HepG2 (cell line): ENCODE measurements at regions not wholly inside any gene's neighbourhood (a gene's known extent, or its start where the extent isn't known, plus 50 kb on each side); places are given as distances from the start of the nearest gene placed in this dataset.

Experiments
- EED ChIP-seq: sonication (generic); formaldehyde crosslinking; IDR thresholded peaks from 2 replicates; pipeline ENCODE4 v1.5.0; 2020; ENCODE audit warnings: mild to moderate bottlenecking, missing genetic modification reagents
- IRX3 ChIP-seq: sonication (generic); formaldehyde crosslinking; IDR thresholded peaks from 2 replicates; pipeline ENCODE4 v1.8.1; 2023; ENCODE audit warnings: mild to moderate bottlenecking, low read depth, missing genetic modification reagents, borderline replicate concordance
- PCBP1 ChIP-seq: fragments of 200-400 bp; formaldehyde crosslinking; IDR thresholded peaks from 2 replicates; pipeline ENCODE4 v1.6.1; 2017; ENCODE audit warnings: mild to moderate bottlenecking, low read depth, low read length, borderline replicate concordance
- SRSF4 ChIP-seq: fragments of 200-400 bp; formaldehyde crosslinking; IDR thresholded peaks from one replicate; pipeline ENCODE4 v1.6.1; 2018; ENCODE audit warnings: mild to moderate bottlenecking, low read depth, low read length, moderate library complexity; ENCODE audit not compliant: poor library complexity, severe bottlenecking
- STAT5B ChIP-seq: sonication (generic); formaldehyde crosslinking; IDR thresholded peaks from 2 replicates; pipeline ENCODE4 v1.4.0; 2020; ENCODE audit warnings: missing genetic modification reagents
- TRIM24 ChIP-seq: sonication (generic); formaldehyde crosslinking; IDR thresholded peaks from 2 replicates; pipeline ENCODE4 v1.8.0; 2022; ENCODE audit warnings: mild to moderate bottlenecking, missing genetic modification reagents
- ZNF274 ChIP-seq: sonication (generic); formaldehyde crosslinking; IDR thresholded peaks from 2 replicates; pipeline ENCODE4 v1.5.1; 2020; ENCODE audit warnings: mild to moderate bottlenecking, missing genetic modification reagents
- ZNF3 ChIP-seq: IDR thresholded peaks from 2 replicates; pipeline ENCODE4 v1.7.0; 2017; ENCODE audit warnings: inconsistent platforms
- ZNF333 ChIP-seq: sonication (generic); formaldehyde crosslinking; IDR thresholded peaks from 2 replicates; pipeline ENCODE4 v1.4.0; 2020; ENCODE audit warnings: mild to moderate bottlenecking, missing genetic modification reagents, borderline replicate concordance
- ZNF451 ChIP-seq: sonication (generic); formaldehyde crosslinking; IDR thresholded peaks from 2 replicates; pipeline ENCODE4 v1.5.0; 2020; ENCODE audit warnings: mild to moderate bottlenecking, missing genetic modification reagents
- ZNF558 ChIP-seq: sonication (generic); formaldehyde crosslinking; IDR thresholded peaks from 2 replicates; pipeline ENCODE4 v1.9.0; 2022; ENCODE audit warnings: mild to moderate bottlenecking, missing genetic modification reagents, borderline replicate concordance
- ZNF713 ChIP-seq: sonication (generic); formaldehyde crosslinking; IDR thresholded peaks from 2 replicates; pipeline ENCODE4 v1.4.0; 2020; ENCODE audit warnings: mild to moderate bottlenecking, missing genetic modification reagents
- ZSCAN20 ChIP-seq: sonication (generic); formaldehyde crosslinking; IDR thresholded peaks from 2 replicates; pipeline ENCODE4 v1.4.0; 2020; ENCODE audit warnings: missing genetic modification reagents, mild to moderate bottlenecking, borderline replicate concordance
- ZSCAN9 ChIP-seq: IDR thresholded peaks from 2 replicates; pipeline ENCODE4 v1.6.1; 2016; ENCODE audit warnings: borderline replicate concordance
- TF ChIP-seq, protein P1 (sequence below): sonication (generic); formaldehyde crosslinking; IDR thresholded peaks from 2 replicates; pipeline ENCODE4 v1.4.0; 2020; ENCODE audit warnings: low read depth, mild to moderate bottlenecking, missing genetic modification reagents
- TF ChIP-seq, protein P2 (sequence below): sonication (generic); formaldehyde crosslinking; IDR thresholded peaks from 2 replicates; pipeline ENCODE4 v1.4.0; 2020; ENCODE audit warnings: missing genetic modification reagents
- TF ChIP-seq, protein P3 (sequence below): sonication (generic); formaldehyde crosslinking; IDR thresholded peaks from 2 replicates; pipeline ENCODE4 v1.4.0; 2020; ENCODE audit warnings: missing genetic modification reagents
- TF ChIP-seq, protein P4 (sequence below), 2 experiments: sonication (generic) in 1 of 2; formaldehyde crosslinking in 1 of 2; IDR thresholded peaks; 2 replicates each; pipeline versions ENCODE4 v1.6.1 to v1.9.0; 2014 to 2022; ENCODE audit warnings: antibody characterized with exemption in 1 of 2, borderline replicate concordance in 1 of 2, inconsistent platforms in 1 of 2, low read depth in 1 of 2, missing genetic modification reagents in 1 of 2

DNA sequence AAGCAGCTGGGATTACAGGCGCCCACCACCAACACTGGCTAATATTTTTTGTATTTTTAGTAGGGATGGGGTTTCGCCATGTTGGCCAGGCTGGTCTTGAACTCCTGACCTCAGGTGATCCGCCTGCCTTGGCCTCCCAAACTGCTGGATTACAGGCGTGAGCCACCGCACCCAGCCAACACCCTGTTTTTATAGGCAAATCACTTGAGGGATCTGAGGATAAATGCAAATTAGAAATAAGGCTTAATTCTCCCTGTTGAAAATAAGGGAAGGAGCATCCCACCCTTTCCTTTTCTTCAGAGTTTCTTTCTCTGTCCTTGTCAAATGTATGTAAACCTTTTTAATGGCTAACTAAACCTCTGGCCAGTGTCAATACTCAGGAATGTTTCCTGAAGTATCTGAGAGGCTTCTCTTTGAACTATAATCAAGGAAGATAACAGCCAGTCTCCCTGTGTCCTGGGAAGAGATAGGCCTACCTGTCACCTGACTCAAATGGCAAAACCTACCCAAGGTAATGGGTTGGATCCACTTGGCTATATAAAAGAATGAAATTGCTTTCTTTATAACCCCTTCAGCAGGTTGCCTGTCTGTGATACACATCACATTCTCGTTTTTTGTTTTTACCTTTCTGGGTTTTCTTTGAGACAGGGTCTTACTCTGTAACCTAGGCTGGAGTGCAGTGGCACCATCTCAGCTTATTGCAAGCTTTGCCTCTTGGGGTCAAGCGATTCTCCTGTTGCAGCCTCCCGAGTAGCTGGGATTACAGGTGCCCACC is 64.5 kb upstream of the TNFAIP3 start (continued):
- TF ChIP-seq ZSCAN20 (CRISPR knock-in tag) (peak; percentile 56; the same call in 1 of the 2 replicates), STAT5B (CRISPR knock-in tag) (no peak), EED (CRISPR knock-in tag) (no peak), ZNF713 (no peak), SRSF4 (no peak), ZNF558 (no peak), TRIM24 (CRISPR knock-in tag) (no peak), ZNF3 (CRISPR knock-in tag) (no peak), ZNF451 (CRISPR knock-in tag) (no peak), ZNF333 (CRISPR knock-in tag) (no peak), ZSCAN9 (no peak), PCBP1 (no peak), ZNF274 (CRISPR knock-in tag) (no peak), IRX3 (CRISPR knock-in tag) (no peak)
- TF ChIP-seq, protein P1, sequence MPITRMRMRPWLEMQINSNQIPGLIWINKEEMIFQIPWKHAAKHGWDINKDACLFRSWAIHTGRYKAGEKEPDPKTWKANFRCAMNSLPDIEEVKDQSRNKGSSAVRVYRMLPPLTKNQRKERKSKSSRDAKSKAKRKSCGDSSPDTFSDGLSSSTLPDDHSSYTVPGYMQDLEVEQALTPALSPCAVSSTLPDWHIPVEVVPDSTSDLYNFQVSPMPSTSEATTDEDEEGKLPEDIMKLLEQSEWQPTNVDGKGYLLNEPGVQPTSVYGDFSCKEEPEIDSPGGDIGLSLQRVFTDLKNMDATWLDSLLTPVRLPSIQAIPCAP: no peak
- TF ChIP-seq, protein P2, sequence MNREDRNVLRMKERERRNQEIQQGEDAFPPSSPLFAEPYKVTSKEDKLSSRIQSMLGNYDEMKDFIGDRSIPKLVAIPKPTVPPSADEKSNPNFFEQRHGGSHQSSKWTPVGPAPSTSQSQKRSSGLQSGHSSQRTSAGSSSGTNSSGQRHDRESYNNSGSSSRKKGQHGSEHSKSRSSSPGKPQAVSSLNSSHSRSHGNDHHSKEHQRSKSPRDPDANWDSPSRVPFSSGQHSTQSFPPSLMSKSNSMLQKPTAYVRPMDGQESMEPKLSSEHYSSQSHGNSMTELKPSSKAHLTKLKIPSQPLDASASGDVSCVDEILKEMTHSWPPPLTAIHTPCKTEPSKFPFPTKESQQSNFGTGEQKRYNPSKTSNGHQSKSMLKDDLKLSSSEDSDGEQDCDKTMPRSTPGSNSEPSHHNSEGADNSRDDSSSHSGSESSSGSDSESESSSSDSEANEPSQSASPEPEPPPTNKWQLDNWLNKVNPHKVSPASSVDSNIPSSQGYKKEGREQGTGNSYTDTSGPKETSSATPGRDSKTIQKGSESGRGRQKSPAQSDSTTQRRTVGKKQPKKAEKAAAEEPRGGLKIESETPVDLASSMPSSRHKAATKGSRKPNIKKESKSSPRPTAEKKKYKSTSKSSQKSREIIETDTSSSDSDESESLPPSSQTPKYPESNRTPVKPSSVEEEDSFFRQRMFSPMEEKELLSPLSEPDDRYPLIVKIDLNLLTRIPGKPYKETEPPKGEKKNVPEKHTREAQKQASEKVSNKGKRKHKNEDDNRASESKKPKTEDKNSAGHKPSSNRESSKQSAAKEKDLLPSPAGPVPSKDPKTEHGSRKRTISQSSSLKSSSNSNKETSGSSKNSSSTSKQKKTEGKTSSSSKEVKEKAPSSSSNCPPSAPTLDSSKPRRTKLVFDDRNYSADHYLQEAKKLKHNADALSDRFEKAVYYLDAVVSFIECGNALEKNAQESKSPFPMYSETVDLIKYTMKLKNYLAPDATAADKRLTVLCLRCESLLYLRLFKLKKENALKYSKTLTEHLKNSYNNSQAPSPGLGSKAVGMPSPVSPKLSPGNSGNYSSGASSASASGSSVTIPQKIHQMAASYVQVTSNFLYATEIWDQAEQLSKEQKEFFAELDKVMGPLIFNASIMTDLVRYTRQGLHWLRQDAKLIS: no peak
- TF ChIP-seq, protein P3, sequence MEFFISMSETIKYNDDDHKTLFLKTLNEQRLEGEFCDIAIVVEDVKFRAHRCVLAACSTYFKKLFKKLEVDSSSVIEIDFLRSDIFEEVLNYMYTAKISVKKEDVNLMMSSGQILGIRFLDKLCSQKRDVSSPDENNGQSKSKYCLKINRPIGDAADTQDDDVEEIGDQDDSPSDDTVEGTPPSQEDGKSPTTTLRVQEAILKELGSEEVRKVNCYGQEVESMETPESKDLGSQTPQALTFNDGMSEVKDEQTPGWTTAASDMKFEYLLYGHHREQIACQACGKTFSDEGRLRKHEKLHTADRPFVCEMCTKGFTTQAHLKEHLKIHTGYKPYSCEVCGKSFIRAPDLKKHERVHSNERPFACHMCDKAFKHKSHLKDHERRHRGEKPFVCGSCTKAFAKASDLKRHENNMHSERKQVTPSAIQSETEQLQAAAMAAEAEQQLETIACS (CRISPR knock-in tag): no peak
- TF ChIP-seq, protein P4, sequence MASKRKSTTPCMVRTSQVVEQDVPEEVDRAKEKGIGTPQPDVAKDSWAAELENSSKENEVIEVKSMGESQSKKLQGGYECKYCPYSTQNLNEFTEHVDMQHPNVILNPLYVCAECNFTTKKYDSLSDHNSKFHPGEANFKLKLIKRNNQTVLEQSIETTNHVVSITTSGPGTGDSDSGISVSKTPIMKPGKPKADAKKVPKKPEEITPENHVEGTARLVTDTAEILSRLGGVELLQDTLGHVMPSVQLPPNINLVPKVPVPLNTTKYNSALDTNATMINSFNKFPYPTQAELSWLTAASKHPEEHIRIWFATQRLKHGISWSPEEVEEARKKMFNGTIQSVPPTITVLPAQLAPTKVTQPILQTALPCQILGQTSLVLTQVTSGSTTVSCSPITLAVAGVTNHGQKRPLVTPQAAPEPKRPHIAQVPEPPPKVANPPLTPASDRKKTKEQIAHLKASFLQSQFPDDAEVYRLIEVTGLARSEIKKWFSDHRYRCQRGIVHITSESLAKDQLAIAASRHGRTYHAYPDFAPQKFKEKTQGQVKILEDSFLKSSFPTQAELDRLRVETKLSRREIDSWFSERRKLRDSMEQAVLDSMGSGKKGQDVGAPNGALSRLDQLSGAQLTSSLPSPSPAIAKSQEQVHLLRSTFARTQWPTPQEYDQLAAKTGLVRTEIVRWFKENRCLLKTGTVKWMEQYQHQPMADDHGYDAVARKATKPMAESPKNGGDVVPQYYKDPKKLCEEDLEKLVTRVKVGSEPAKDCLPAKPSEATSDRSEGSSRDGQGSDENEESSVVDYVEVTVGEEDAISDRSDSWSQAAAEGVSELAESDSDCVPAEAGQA (IDR thresholded peaks at IDR 0.05; ENCODE audit: low read depth): no peak
- TF ChIP-seq, protein P4 (CRISPR knock-in tag; IDR thresholded peaks at IDR 0.05; ENCODE audit: borderline replicate concordance): no peak
